Occipital lobe (tissue), 1 donor: ENCODE measurements at regions not wholly inside any gene's neighbourhood (a gene's known extent, or its start where the extent isn't known, plus 50 kb on each side); places are given as distances from the start of the nearest gene placed in this dataset.

Experiments used
- DNase-seq: peaks from one replicate; lab custom pipeline; 2025; lab: John Stamatoyannopoulos, UW

DNA sequence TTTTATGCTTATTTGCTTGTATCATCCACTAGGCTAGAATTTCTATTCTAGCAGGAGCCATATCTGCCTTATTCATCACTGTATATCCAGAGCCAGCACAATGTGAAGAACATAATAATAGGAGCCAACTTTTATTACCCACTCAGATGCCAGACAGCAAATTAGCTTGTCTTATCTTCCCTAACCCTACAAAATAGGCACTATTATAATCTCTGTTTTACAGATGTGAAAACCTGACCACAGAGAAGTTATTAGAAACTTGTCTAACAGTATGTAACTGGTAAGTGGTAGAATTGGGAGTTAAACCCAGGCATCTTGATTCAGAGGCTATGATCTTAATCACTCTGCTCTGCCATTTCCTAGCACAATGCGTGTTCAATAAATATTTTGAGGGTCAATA is 579.5 kb downstream of the CAAP1 start:
- no peak for DNase-seq

DNA sequence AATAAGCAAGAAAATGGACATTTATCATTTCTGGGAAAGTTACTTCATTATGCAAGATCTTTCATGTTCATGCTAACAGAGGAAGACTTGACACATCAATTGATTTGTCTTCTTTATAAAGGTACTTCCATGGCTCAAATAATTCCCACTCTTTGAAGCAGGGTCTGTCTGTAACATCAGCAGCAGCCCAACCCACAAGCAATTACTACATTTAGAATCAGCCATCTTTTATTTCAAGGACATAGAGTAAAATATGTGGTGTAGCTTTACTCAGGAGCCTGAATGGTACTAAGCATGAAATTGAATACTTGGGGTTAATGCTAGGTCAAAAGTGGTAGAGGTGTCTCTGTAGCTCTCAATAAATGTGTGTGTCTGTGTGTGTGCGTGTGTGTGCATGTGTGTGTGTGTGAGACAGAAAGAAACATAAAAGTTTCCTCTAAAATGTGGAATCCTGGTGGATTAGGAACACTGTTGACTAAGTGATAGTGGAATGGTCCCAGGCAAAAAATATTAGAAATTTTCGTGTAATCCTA is 581.1 kb downstream of the CAAP1 start:
- no peak for DNase-seq

DNA sequence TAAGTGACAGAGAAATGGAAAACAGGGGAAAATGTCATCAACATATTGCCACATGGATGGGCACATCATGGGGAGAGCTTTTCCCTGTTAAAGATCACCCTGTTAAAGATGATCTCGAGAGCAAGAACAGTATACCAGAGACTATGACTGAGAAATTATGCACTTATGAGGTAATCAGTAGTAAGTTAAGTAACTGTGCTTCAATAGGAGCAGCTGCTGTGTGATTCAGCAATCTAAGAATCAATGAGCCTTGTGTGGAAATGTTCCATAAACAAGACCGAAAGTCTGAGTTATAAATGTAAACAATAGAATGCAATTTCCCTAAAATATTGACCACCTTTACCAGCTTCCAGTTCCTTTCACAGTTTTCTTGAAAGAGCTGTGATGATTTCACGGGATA is 582.3 kb downstream of the CAAP1 start:
- DNase-seq, result no peak

DNA sequence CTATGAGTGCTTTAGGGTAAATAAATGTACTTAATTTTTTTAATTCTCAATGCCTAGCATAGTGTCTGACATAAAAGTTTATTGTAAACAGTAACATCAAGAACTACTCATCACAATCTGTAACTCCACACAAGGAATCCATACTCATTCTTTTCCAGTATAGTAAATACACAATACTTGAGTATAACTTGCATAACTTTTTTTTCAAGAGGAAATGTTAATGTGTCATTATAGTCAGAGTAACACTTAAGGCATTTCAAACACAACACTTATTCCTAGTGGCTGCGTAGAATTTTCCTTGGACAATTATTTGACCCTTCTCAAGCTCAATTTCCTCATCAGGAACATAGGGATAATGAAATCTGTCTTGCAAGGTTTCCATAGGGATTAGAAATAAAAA is 584.3 kb downstream of the CAAP1 start:
- DNase-seq, result no peak

DNA sequence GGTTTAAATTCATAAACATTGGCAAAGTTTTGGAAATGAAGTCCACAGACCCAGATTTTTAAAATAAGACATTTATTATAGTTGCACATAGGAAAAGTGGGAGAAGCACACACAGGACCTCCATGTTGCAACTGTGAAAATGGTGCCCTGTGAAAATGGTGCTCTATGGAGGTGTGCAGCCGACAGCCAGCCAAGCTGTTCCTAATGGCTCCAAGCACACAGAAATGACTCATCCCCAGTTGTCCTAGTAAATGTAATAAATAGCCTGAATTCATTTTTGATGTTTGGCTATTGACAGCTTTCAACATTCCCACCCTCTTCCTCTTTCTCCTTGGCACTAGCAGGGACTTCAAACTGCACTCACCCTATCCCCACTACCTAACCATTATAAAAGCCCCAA is 590.9 kb downstream of the CAAP1 start:
- no peak for DNase-seq

DNA sequence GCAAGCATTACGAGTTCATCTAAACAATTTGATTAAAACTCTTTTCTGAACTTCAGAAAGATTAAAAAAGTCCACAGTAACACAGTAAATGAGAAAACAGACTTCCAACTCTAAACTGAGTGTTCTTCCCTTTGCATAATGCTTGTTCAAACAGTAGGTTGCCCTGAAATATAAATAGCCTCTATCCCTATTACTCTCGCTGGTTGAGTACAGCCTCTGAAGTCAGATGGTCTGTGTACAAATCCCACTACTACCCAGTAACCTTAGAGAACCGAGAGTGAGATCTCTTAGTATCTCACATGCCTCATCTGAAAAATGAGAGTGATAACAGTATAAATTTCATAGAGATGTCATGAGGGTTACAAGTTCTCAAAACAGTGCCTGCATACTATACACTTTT is 591.6 kb downstream of the CAAP1 start:
- DNase-seq, result no peak

DNA sequence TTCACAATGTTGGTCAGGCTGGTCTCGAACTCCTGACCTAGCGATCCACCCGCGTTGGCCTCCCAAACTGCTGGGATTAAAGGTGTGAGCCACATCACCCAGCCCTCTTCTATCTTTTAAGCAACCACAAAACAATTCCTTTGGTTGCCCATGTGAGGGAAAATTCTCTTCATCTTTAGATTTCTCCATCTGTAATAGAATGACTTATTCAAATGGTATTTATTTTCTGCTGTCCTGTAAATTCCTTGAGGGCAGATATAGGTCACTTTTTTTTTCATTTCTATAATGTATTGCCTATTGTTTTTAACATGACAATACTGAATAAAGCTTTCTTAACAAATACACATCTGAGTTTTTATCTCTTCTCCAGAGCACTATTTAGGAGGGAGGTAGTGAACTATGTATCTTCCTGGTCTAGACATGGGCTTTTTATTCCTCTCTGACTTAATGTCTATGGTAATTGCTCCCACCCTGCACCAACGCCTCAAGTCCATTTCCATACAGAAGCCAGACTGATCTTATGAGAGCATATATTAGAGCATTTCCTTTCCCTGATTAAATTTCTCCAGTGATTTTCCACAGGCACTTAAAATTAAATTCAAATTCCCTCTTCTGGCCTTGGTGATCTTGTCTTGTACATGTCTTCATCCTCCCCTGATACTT is 595.6 kb downstream of the CAAP1 start:
- no peak for DNase-seq

DNA sequence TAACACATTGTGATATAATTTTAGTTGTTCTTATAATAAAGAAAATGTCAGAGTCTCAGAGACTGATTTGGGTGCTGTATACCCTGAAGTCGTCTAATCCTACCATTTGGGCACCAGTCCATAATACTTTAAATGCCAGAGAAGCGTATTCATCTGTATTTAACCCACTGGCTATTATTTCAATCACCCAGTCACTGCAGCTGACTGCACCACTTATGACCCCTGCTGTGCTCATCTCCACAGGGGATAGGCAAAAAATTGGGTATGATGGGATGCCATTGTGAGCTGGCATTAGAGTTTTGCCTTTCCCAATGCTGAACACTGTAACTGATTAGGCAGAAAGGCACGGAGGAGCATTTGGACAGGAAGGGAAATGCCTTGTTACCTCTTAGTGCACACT is 599.7 kb downstream of the CAAP1 start:
- no peak for DNase-seq

DNA sequence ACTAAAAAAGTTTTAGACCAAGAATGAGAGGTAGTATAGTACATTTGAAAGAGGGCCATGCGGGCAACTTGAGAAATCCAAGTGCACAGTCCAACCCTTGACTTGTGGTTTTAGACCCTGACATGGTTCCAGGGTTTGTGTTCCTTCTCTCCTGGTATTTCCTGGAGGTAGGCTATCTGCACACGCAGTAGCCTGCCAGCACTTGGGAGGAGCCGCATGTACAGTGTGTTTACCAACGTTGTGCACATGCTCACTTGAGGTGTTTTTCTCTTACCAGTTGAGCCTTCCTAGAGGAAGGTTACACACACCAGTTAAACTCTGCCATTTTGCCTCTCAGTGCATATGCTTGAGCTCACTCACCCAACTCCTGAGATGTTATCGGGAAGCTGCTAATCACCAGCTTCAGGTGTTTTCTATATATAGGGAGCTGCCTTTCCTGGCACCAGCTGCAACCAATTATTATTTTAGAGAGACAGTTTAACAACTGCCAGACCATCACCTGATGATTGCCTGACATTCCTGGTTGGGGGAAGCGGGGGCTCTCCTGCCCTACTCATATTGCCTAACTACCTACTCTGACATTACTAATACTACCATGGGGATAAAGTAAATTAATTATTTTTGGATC is 593.4 kb upstream of the TUSC1 start:
- DNase-seq, result no peak

DNA sequence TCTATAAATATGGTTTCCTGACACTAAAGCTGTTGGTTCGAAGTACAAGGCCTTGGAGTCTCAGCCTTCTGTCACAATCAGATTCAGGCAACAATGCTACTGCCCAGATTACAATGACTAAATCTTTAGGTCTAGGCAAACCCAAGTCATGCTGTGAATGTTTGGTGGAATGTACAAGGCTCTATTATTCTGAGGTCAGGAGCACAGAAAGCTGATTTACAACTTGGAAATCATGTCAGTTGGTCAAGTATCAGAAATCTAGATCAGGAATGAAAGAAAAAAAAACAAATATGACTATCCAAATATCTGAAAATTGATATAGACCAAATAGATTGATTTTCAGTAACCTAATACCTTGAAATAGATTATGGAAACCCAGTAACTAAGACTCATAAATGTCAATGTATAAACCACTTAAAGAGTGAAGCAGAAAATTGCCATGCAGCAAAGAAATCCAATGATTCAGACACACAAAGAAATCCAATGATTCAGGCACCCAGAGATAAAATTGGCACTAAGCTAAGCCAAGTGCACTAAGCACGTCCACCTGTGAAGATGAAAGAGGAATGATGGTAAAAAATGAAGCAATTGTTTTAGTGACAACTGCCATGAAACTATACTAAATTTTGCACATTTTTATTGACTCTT is 588.0 kb upstream of the TUSC1 start:
- no peak for DNase-seq

DNA sequence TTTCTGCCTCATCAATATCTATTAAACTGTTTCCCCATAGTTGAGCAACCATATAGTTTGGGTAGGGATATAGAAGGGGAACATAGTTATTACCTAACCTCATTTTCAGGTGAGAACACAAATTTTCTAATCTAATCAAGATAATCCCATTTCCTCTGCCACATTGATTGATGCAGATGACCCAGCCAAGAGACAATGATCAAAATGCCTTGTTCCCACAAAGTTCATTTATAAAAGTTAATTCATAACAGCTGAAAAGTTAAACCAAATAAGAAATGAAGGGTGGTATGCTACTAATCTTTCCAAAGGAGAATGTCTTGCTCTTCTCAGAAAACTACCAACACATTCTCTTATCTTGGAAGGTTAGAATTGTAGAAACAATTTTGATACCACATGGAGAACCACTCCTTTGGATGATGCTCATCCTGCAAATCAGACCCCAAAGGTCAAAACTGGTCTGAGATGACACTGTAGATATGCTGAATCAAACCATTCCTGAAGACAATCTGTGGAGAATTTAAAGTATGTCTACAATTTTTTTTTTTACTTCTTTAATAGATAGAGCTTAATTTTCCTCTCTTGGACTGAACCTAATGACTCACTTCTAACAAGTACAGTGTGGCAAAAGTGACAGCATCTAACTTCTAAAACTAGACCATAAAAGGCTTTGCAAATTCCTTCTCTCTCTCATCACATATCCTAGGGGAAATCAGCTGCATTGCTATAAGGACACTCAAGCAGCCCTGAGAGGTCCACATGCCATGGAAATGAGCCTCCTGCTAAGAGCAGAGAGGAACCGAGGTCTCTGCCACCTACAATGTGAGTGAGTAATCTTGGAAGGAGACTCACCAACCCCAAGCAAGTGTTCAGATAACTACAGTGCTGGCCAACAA is 586.7 kb upstream of the TUSC1 start:
- no peak for DNase-seq

DNA sequence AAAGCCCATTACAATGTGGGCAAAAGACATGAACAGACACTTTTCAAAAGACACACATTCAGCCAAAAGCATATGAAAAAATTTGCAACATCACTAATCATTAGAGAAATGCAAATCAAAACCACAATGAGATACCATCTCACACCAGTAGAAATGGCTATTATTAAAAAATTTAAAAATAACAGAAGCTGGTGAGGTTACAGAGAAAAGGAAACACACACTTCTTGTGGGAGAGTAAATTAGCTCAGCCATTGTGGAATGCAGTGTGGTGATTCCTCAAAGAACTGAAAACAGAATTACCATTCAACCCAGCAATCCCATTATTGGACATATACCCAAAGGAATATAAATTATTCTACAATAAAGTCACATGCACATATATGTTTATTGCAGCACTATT is 585.2 kb upstream of the TUSC1 start:
- DNase-seq, result no peak

DNA sequence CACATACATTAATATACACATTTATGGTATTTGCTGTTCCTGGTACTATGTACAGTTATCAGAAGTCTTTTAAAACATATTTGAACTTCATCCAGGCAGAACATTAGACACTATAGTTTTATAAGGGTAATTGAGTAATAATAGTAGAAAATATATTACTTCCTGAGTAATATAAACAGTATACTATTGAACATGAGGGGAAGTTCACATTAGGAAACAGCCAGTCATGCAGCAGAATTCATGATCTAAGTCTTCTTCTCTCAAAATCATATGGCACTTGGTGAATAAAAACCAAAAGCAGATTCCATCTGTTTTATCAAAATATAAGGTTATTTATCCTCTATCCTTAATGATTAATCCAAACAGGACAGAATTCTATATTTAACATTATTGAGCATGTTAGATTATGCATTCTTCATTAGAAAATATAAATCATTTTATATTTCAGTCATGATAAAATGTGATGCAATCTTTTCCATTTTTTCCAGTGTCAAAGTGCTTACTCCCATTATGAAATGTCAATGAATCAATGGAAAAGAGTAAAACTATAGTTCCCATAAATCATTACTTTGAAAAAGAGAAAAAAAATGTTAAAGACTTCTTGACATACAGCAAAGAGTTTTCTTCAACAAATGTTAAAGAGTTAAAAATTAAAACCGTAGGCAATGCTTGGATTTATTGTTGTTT is 584.3 kb upstream of the TUSC1 start:
- no peak for DNase-seq

DNA sequence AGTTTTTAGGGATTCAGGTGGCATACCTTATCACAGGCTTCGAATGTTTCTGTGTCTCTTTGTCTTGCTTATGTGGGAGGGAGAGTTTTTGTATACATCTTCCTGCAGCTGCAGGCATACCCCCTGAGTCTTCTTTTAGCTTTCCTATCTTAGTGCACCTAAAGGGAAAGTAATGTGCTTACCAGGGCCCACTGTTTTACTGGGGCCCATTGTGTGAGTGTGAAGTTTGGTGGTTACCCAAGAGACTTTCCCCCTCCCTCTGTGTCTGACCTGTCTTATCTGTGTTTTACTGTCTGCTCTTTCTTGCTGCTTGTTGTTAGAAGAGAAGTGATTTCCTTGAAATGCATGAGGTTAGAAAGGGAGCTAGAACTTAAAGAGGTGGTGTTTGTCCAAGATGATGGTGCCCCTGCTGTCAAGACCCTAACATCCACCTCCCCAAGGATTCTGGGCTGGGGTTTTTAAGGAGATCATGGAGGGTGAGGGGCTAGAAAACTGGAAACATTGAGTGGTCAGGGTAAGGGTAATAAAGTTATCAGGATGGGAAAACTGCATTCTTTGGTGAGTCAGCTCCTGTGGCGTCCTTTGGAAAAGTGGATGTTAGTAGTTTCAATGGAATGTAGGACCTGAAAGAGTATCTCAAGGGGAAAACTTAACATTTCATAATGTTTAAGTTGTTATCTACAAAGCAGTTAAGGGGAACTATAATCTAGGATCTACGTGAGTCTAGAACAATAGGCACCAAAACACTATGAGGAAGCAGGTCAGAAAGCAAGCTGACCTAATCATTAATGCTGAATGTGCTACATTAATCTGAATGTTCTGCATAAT is 583.5 kb upstream of the TUSC1 start:
- DNase-seq, result no peak

DNA sequence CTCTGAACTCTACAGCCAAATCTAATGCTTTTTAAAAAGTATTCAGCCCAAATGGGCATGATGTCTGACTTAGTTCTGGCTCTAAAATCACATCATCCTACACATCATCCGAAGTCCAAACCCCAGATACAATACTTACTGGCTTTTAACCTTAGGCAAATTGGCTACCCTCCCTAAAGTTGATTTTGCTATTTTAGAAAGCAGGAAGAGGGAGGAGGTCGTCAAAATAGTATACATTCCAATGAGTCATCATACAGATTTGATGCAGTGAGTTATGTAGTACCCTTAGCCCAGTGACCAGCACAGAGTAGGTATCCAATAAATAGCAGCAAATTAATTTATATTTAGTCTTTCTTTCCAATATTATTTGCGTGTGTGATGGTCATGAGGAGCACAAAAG is 582.0 kb upstream of the TUSC1 start:
- DNase-seq, result no peak

DNA sequence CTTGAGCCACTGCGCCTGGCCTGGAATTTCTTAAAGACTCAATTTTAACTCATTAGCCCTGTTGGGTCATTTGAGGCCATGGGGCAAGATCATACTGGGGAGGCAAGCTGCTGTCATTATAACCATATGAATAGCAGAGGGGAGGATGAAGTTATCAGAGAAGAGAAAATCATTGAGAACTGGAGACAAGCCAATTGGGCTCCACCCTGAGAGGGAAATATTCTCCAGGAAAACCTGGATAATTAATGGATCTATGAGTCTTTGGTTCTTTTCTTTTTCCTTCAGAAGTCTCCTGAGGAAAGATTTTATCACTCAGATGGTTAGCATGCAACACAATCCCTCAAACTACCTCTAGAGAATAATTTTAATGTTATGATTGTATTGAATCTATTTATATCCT is 569.6 kb upstream of the TUSC1 start:
- no peak for DNase-seq

DNA sequence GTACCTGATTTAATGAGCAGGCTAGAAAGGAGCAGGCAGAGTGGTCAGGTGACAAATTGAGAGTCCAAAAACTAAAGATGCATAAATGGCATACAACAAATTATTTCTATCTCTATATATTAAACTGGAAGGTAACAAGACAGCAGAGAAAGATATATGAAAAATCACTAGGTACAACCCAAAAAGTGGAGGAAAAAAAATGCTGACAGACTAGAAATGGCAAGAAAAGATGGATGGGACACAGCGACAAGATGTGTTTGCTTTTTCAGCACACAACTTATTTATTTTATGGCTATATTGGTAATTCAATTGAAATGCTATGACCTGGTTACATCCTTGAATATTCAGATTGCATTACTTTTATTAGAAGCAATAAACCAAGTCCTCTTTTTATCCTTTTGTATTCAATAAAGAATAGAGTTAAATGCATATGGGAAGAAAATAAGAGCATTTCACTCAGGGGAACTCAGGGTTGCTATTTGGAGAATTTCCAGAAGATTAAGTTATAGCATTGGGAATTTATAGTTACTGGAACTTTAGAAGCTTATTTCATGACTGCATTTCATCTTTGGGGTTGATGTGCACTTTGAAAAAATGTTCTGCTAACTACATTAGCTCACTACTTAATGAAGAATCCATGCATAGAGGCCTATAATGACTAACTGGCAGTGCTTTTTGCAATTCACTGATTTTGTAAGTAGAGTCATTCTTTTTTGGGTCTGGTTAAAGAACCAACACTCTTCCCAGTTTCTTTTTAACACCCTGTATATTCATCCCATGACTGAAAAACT is 566.6 kb upstream of the TUSC1 start:
- DNase-seq, result no peak

DNA sequence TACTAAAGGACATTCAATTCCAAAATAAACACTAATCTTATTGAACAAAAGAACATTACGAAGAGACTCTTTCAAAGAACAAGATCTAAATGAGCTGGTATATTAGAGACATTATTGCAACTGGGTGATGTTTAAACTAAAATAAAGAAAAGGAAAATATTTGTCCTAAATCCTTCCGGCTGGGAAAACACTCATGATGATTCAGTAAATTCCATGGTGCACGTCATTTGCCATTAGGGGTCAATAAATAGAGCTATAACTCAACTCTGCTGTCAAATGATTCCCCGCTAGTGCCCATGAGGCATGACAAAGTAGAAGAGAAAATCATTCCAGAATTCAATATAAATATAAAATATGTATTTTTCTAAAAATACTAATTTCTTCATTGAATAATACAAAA is 565.5 kb upstream of the TUSC1 start:
- DNase-seq, result no peak

DNA sequence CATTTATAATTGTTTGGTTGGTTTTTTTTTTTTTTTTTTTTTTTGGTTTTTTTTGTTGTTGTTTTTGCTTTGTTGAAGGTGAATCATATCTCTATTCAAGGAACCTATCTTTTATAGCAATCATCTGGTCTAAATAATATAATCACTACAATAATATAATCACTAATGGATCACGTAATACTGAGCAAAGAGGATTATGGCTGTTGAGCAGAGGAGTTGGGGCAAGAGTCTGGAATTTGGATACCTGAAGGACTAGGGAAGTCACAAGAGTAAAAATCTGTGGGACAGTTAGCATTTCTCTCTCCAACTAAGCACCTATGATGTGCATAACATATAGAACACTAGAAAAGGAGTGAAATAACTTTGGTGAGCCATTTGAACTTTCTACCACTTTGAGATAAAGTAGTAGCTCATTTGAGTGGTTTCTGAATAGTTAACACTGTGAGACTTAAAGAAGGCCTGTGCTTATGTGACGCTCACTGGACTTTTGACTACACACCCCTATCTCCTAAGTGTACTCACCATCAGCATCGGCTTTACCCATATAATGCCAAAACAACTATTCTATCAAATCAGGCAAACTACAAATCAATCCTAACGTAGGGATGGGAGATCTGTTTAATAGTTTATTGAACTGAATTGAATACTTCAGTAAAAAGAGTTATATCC is 564.9 kb upstream of the TUSC1 start:
- DNase-seq, result no peak
